ENCODE measurements at regions not wholly inside any gene's neighbourhood (a gene's known extent, or its start where the extent isn't known, plus 50 kb on each side); places are given as distances from the start of the nearest gene placed in this dataset.

DNA sequence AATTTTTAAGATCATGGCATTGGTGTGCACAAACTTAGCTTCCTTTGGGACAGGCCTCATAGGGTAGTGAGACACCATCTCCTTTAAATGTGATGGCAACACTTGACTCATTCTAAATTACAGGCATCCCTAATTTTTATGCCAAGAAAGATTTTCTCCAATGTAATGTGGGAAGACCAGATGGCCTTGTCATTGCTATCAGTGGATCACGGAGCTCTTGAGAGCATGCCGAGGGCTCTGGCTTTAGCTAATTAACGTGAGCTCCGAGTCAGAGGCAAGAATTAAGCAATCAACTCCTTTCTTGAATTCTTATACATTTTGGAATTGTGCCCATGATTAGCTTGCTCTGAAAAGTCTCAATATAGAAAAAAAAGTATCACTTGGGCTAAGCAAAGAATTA lies 215.8 kb downstream of the LRRC70 start:
- no peak for TF ChIP-seq EZH2phosphoT487 (IDR thresholded peaks at IDR 0.05; ENCODE audit: low read length)
- TF ChIP-seq EZH2 (optimal IDR thresholded peaks at IDR 0.05; ENCODE audit: low read depth, low read length) = no peak
- TF ChIP-seq, protein P1, sequence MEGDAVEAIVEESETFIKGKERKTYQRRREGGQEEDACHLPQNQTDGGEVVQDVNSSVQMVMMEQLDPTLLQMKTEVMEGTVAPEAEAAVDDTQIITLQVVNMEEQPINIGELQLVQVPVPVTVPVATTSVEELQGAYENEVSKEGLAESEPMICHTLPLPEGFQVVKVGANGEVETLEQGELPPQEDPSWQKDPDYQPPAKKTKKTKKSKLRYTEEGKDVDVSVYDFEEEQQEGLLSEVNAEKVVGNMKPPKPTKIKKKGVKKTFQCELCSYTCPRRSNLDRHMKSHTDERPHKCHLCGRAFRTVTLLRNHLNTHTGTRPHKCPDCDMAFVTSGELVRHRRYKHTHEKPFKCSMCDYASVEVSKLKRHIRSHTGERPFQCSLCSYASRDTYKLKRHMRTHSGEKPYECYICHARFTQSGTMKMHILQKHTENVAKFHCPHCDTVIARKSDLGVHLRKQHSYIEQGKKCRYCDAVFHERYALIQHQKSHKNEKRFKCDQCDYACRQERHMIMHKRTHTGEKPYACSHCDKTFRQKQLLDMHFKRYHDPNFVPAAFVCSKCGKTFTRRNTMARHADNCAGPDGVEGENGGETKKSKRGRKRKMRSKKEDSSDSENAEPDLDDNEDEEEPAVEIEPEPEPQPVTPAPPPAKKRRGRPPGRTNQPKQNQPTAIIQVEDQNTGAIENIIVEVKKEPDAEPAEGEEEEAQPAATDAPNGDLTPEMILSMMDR (IDR thresholded peaks at IDR 0.05; ENCODE audit: low read length) = no peak
- no peaks in the 10 kb centered on the region for H3K79me2 ChIP-seq (ENCODE audit: low read length)

DNA sequence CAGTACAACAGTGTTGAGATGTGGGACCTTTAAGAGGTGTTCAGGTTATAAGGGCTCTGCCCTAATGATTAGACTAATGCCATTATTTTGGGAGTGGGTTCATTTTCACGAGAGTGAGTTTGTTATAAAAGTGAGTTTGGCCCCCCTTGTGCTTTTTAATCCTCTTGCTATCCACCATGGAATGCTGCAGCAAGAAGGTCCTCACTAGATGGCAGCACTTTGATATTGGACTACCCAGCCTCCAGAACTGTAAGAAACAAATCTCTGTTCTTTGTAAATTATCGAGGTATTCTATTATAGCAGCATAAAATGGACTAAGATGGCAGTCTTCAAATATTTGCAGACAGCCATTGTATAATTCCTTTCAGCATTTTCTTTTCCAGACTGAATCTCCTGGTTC lies 212.4 kb downstream of the LRRC70 start:
- no peak overlapping the region for H3K9ac ChIP-seq (ENCODE audit: low read length)
- H3K9me3 ChIP-seq (replicated peaks; ENCODE audit: insufficient read depth, low read length) = no peaks in the 10 kb centered on the region
- TF ChIP-seq, protein P1 (IDR thresholded peaks at IDR 0.05; ENCODE audit: low read length) = peak; percentile 63
- TF ChIP-seq EZH2phosphoT487 (IDR thresholded peaks at IDR 0.05; ENCODE audit: low read length) (no peak), EZH2 (optimal IDR thresholded peaks at IDR 0.05; ENCODE audit: low read depth, low read length) (no peak)
- no peaks in the 10 kb centered on the region for H3K27me3 ChIP-seq (replicated peaks; ENCODE audit: insufficient read depth, low read length)
- no peak overlapping the region for H3K4me3 ChIP-seq (ENCODE audit: low read length)
- no peaks in the 10 kb centered on the region for H4K20me1 ChIP-seq (ENCODE audit: insufficient read depth, low read length)
- H2AFZ ChIP-seq (ENCODE audit: low read length) = no peak overlapping the region
- no peaks in the 10 kb centered on the region for H3K4me1 ChIP-seq (ENCODE audit: low read length)
- peak; percentile 26 for DNase-seq
- H3K4me2 ChIP-seq (ENCODE audit: low read depth, low read length) = no peak overlapping the region
- no peak overlapping the region for H3K27ac ChIP-seq (ENCODE audit: low read length)
- H3K9me2 ChIP-seq (replicated peaks; ENCODE audit: insufficient read depth, low read length) = no peaks in the 10 kb centered on the region
- no peaks in the 10 kb centered on the region for H3F3A ChIP-seq (ENCODE audit: insufficient read depth, low read length)
- no peaks in the 10 kb centered on the region for H3K36me3 ChIP-seq (replicated peaks; ENCODE audit: insufficient read depth, low read length)
- no peaks in the 10 kb centered on the region for H3K79me2 ChIP-seq (ENCODE audit: low read length)

More for the DNA sequence above, 215.8 kb downstream of the LRRC70 start:
- no peak for DNase-seq
- H3K36me3 ChIP-seq (replicated peaks; ENCODE audit: insufficient read depth, low read length) = no peaks in the 10 kb centered on the region
- no peaks in the 10 kb centered on the region for H4K20me1 ChIP-seq (ENCODE audit: insufficient read depth, low read length)
- H2AFZ ChIP-seq (ENCODE audit: low read length) = no peak overlapping the region
- H3K9ac ChIP-seq (ENCODE audit: low read length) = no peak overlapping the region
- H3K9me3 ChIP-seq (replicated peaks; ENCODE audit: insufficient read depth, low read length) = no peaks in the 10 kb centered on the region
- no peaks in the 10 kb centered on the region for H3F3A ChIP-seq (ENCODE audit: insufficient read depth, low read length)
- no peaks in the 10 kb centered on the region for H3K4me1 ChIP-seq (ENCODE audit: low read length)
- no peak overlapping the region for H3K27ac ChIP-seq (ENCODE audit: low read length)
- no peaks in the 10 kb centered on the region for H3K9me2 ChIP-seq (replicated peaks; ENCODE audit: insufficient read depth, low read length)
- no peak overlapping the region for H3K4me2 ChIP-seq (ENCODE audit: low read depth, low read length)
- H3K27me3 ChIP-seq (replicated peaks; ENCODE audit: insufficient read depth, low read length) = no peaks in the 10 kb centered on the region
- no peak overlapping the region for H3K4me3 ChIP-seq (ENCODE audit: low read length)

DNA sequence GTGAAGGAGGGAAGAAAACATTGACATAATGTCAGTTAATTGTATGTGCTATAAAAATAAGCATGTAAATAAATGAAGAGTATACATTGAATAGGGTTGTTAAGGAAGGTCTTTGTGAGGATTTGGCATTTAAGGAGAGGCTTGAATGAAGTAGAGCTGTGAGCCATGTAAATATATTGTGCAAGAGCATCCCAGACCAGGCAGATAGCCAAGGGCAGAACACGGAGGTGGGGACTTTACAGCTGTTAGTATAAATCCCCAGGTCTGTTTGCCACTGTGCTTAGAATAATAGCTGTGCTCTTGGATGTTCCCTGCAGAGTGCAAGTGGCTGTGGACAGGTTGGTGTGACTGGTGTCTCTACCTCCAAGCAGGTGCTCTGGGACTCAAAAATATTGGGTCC lies 211.7 kb downstream of the LRRC70 start:
- no peak overlapping the region for H3K4me3 ChIP-seq (ENCODE audit: low read length)
- no peak overlapping the region for H2AFZ ChIP-seq (ENCODE audit: low read length)
- no peaks in the 10 kb centered on the region for H3K36me3 ChIP-seq (replicated peaks; ENCODE audit: insufficient read depth, low read length)
- no peaks in the 10 kb centered on the region for H3K4me1 ChIP-seq (ENCODE audit: low read length)
- no peaks in the 10 kb centered on the region for H3F3A ChIP-seq (ENCODE audit: insufficient read depth, low read length)
- H3K9me3 ChIP-seq (replicated peaks; ENCODE audit: insufficient read depth, low read length) = no peaks in the 10 kb centered on the region
- H3K27ac ChIP-seq (ENCODE audit: low read length) = no peak overlapping the region
- H3K79me2 ChIP-seq (ENCODE audit: low read length) = no peaks in the 10 kb centered on the region
- H3K27me3 ChIP-seq (replicated peaks; ENCODE audit: insufficient read depth, low read length) = no peaks in the 10 kb centered on the region
- H3K4me2 ChIP-seq (ENCODE audit: low read depth, low read length) = no peak overlapping the region
- no peak for DNase-seq
- no peak overlapping the region for H3K9ac ChIP-seq (ENCODE audit: low read length)
- no peak for TF ChIP-seq EZH2 (optimal IDR thresholded peaks at IDR 0.05; ENCODE audit: low read depth, low read length)
- TF ChIP-seq, protein P1 (IDR thresholded peaks at IDR 0.05; ENCODE audit: low read length) = no peak
- no peak for TF ChIP-seq EZH2phosphoT487 (IDR thresholded peaks at IDR 0.05; ENCODE audit: low read length)
- H3K9me2 ChIP-seq (replicated peaks; ENCODE audit: insufficient read depth, low read length) = no peaks in the 10 kb centered on the region
- no peaks in the 10 kb centered on the region for H4K20me1 ChIP-seq (ENCODE audit: insufficient read depth, low read length)
